HL-60/S4 (cell line): ENCODE measurements at regions not wholly inside any gene's neighbourhood (a gene's known extent, or its start where the extent isn't known, plus 50 kb on each side); places are given as distances from the start of the nearest gene placed in this dataset.

Source experiments
- in situ Hi-C: fragments of 300-500 bp; cut with MboI; formaldehyde crosslinking; loops from 2 replicates; pipeline ENCODE4 v1.14.3; 2022; ENCODE audit warnings: low sequenced_read_pairs

GRCh38 chr2:126372406-126372805 lies 283.6 kb upstream of the GYPC start:
- in situ Hi-C loops: no loop called here

GRCh38 chr2:126378176-126378575 lies 277.8 kb upstream of the GYPC start:
- in situ Hi-C loops: no loop called here

DNA sequence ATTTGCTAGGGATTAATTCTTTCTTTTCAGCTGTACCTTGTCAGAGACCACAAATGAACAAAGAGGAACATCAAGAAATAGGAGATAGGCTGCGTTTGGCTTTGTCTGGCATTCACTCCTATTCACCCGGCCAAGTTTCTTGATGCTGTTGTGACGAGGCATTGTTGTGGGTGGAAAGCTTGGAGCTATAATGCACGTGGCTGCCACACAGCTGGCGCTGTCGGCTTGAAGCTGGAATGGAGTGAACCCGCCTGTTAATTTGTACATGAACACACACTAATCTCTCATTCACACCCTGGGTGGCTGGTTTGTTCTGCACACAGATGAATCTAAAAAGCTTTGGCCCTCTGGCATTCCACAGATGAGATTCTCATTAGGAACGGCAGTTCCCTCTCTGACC lies 274.9 kb upstream of the GYPC start:
- in situ Hi-C loops: no loop called here

DNA sequence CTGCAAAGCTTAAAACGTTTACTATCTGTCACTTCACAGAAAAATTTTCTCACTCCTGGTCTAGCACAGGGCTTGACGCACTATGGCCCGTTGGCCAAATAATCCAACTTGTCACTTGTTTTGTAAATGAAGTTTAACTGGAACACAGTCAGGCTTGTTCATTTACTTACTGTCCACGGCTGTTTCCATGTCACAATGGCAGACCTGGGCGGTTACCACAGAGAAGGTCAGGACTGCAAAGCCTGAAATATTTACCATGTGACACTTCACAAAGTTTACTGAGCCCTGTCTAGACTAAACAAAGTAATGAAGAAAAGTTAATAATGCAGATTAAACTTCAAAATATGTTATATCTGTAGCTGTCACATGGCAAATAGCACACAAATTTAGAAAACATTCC lies 273.0 kb upstream of the GYPC start:
- in situ Hi-C loops: no loop called here

GRCh38 chr2:126383800-126384199 lies 272.2 kb upstream of the GYPC start:
- in situ Hi-C loops: no loop called here

DNA sequence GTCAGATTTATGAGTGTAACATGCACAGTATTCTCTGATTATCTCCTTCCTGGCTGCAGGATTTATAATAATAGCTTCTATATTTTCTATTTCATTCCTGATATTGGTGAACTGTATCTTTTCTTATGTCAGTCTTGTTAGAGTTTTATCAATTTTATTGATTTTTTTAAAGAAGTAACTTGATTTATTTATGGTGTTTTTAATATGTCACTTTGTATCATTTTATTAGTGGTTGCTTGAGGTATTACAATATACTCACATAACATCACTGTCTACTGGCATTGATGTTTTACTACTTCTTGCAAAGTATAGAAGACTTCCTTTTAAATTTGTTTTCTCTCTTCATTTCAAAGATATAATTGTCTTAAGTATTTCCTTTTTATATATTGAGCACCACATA lies 270.5 kb upstream of the GYPC start:
- in situ Hi-C loops: no loop called here

DNA sequence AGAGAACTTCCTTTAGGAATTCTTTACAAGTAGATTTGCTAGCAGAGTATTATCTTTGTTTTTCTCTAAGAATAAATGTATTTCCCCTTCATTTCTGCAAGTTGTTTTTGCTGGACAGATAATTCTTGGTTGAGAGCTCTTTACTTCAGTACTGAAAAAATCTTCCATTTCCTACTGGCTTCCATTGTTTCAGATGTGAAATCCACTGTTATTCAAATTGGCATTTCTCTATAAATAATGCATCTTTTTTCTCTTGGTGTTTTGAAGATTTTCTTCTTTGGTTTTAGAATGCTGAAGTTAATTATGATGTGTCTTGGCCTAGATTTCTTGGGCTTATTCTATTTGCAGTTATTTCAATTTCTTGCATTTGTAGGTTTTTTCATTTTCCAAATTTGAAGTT lies 270.0 kb upstream of the GYPC start:
- in situ Hi-C loops: no loop called here

DNA sequence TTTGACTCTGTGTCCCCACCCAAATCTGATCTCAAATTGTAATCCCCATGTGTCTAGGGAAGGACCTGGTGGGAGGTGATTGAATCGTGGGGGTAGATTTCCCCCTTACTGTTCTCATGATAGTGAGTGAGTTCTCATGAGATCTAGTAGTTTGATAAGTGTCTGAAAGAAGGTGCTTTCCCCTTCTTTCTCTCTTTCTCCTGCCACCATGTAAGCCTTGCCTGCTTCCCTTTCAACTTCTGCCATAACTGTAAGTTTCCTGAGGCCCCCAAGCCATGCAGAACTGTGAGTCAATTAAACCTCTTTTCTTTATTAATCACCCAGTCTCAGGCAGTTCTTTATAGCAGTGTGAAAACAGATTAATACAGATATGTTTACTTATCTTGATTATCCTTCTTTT lies 266.5 kb upstream of the GYPC start:
- in situ Hi-C loops: no loop called here

DNA sequence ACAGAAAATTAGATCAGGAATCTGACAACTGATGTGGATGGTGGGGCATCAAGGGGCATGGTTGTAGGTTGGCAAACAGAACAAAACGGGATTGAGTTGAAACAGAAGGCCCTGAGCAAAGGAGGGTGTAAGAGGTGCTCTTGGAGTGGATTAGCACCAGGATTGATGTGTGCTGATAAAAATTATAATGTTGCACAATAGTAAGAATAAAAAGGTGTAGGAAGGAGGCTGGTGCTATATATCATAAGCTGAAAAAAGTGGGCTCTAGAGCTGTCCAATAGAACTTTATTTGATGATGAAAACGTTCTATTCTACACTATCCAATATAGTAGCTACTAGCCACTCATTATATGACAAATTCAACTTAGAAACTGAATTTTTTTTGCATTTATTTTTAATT lies 263.1 kb upstream of the GYPC start:
- in situ Hi-C loops: no loop called here

- in situ Hi-C loops: no loop called here
These were observed 257.0 kb upstream of the GYPC start for GRCh38 chr2:126399001-126399400.

DNA sequence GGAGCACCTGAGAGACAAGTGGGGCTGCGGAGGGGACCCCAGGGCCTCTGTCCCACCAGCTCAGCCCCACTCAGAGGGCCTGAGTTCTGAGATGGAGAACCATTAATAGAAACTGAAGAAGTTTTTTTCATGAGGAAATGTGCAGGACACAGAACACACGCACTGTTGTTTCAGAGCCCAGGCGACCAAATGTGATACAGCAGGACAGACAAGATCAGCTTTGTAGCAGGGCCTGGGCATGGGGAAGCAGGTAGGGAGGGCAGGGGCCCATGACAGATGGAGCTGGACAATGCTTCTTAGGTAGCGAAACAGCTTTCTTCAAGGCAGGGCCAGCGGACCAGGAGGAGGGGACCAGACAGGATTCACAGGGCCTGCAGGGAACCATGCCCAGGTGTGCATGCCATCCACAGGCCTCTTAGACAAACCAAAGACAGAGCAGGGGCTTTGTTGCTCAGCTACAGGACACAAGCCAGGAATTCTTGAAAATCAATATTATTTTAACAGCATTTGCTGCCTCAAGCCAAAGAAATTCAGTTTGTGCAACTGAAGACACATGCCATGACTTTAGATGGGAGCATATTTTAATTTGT lies 252.8 kb upstream of the GYPC start:
- in situ Hi-C loops: no loop called here

DNA sequence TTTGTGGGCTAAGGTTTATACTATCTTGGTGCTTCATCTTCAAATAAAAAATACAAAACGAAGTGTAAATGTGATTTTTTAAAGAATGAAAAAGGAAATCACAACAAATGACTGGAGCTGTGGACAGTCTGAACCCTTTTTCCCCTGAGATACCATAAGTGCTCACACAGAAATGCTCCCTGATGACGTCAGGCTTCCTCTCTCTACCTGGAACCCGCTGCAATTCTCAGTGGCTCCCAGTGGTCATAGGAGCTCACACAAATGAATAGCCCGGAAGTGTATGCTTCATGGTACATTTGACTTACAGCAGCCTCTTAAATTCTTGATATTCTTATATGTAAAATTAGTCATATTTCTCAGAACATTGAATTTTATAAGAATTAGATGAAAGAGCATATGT lies 249.7 kb upstream of the GYPC start:
- in situ Hi-C loops: no loop called here

DNA sequence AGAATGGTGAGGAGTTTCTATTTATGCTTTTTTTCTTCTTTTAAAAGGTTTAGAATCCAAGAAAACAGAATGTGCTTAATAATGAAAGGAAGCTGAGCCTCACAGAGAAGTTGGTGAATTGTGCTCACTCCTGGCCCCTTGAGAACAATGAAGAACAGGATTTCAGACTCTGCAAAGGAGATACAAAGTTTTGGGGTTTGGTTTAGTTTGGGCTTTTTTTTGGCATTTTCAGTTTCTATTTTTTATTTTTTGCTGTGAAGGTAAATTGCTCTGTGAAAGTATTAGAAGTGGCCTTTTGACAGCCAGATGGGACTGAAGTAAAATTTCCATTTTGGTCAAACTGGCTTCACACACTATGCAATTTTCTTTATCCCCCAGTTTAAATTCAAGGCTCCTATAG lies 247.3 kb upstream of the GYPC start:
- in situ Hi-C loops: no loop called here

DNA sequence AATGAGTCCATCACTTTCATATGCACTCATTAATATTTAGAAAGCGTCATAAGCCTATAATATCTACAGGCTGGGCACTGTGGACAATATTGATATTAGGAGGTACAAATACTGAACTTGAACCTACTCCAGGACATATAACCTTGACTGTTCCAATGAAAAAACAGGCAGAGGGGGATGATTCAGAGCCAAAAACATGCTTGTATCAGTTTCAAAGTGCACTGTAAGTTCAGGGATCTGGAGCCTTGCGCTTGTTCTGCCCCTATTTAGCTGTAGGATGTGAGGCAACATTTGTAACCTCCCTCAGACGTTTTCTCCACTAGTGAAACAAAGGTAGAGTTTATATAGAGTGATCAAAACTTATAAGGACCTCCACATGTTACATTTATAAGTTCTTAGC lies 246.1 kb upstream of the GYPC start:
- in situ Hi-C loops: no loop called here

DNA sequence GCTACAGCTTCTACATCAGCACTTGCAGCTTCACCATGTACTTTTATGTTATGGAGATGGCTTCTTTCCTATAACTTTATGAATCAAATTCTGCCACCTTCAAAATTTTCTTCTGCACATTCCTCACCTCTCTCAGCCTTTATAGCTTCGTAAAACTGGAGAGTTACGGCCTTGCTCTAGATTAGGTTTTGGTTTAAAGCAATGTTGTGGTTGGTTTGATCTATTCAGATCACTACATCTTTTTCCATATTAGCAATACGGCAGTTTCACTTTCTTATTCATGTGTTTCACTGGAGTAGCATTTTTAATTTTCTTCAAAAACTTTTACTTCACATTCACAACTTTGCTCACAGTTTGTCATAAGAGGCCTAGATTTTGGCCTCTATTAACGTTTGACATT lies 242.9 kb upstream of the GYPC start:
- in situ Hi-C loops: no loop called here

DNA sequence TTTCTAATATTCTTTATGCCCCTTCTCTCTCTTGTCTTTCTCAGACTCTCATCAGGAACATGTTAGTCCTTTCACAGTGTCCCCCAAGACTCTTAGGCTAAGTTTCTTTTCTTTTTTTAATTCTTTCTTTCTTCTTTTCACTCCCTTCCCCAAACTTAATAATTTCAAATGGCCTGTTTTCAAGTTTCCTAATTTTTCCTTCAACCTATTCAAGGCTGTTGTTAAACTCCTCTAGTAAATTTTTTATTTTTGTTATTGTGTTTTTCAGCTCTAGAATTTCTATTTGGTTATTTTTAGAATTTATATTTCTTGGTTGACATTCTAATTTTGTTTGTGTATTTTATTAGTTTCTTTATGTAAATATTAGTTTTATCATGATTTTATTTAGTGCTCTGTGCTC lies 236.6 kb upstream of the GYPC start:
- in situ Hi-C loops: no loop called here

GRCh38 chr2:126425943-126426342 lies 230.0 kb upstream of the GYPC start:
- in situ Hi-C loops: no loop called here

DNA sequence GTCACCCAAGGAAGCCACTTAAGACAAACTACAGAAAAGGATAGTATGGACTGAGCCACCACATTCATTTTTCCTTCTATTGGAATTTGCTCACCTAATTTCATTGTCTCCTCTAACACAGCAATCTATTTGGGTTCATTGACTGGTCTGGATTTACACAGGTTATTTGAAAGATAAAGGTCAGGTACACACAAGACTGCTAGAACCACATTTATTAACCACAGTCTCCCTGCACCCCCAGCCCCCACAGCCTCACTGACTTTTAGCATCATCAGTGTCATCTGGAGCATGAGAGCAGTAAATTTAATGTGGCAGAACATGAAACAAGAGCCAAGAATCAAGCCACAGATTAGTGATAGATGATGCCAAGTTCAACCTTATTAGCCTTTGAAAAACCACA lies 226.9 kb upstream of the GYPC start:
- in situ Hi-C loops: no loop called here

DNA sequence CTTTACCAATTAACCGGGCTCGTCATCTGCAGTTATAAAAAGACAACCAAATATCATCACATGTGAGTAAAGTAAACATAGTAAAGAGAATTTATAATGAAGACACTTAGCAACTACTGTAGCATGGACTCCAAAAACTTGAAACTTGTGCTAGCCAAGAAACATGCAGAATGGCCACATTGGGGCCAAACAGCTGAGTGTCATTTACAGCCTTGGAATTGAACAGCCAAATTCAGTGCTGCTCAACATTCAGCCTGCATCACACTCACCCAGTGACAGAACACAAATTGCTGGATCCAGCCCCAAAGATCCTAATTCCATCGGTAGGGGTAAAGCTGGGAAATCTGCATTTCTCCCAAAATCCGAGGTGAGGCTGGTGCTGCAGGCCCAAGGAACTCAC lies 224.8 kb upstream of the GYPC start:
- in situ Hi-C loops: no loop called here

- in situ Hi-C loops: no loop called here
These were observed 219.5 kb upstream of the GYPC start for GRCh38 chr2:126436411-126436810.

DNA sequence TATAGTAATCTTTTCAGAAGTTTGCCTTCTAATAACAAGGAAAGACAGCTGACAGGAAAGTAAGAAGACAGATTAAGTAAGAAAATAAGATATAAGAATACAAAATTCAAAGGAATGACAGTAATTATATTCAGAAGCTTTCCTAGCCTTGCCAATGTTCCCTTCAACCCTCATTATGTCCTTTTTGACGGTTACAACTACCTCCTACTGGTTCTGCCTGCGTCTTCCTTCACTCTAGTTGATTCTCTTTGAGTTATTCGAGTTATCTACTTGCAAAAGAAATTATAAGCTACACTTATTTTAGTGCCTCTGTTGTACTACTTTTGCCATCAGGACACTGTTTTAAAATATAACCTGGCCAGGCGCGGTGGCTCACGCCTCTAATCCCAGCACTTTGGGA lies 218.9 kb upstream of the GYPC start:
- in situ Hi-C loops: no loop called here

DNA sequence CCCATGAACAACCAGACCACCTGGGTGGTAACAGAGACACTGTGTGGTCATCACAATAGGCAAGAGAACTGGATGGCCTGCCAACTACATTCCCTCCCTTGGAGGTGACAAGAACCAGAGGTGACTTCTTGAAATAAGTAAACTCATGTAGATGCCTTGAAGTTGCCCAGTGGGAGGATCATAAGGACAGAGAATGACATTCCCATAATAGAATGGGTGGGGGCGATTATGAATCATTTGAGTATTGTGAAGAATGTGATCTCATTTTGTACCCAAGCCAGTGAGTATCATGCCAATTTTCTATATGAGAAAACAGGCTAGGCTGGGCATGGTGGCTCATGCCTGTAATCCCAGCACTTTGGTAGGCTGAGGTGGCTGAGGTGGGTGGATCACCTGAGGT lies 211.4 kb upstream of the GYPC start:
- in situ Hi-C loops: no loop called here

DNA sequence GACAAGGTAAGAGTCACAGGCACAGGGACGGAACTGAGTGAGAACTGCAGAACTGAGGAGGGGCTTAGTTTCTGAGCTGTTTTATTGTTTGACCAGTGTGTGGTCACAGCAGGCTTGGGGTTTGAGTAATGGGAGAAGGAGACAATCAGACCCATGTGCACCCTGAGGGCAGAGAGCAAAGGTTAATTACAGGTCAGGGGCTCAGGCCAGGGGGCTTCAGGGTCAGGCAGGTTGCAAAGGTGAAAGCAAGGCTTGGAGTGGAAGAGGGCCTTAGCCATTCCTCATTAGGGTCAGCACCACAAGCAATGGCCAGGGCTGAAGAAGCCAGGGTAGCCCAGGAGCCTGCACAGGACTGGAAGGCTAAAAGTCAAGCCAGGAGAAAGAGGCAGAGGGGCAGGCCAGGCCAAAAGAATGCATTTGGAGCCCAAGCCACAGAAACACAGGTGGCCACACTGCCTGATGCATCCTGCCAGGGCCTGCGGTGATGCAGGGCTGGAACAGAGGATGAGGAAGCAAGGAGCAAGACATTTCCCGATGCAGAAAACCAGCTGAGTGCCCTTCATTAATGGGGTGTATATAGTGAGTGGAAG lies 209.8 kb upstream of the GYPC start:
- in situ Hi-C loops: no loop called here
